ENCODE measurements at regions not wholly inside any gene's neighbourhood (a gene's known extent, or its start where the extent isn't known, plus 50 kb on each side); places are given as distances from the start of the nearest gene placed in this dataset.

GRCh38 chrX:155751131-155751530 is 130.0 kb upstream of the VAMP7 start:
- no peak for TF ChIP-seq CTCF (IDR thresholded peaks at IDR 0.05 in 2 of 3, conservative IDR thresholded peaks at IDR 0.05 in 1 of 3; ENCODE audit: insufficient read depth in 2 of 3, low read depth in 1 of 3, low read length in 3 of 3)
- TF ChIP-seq, protein P1, sequence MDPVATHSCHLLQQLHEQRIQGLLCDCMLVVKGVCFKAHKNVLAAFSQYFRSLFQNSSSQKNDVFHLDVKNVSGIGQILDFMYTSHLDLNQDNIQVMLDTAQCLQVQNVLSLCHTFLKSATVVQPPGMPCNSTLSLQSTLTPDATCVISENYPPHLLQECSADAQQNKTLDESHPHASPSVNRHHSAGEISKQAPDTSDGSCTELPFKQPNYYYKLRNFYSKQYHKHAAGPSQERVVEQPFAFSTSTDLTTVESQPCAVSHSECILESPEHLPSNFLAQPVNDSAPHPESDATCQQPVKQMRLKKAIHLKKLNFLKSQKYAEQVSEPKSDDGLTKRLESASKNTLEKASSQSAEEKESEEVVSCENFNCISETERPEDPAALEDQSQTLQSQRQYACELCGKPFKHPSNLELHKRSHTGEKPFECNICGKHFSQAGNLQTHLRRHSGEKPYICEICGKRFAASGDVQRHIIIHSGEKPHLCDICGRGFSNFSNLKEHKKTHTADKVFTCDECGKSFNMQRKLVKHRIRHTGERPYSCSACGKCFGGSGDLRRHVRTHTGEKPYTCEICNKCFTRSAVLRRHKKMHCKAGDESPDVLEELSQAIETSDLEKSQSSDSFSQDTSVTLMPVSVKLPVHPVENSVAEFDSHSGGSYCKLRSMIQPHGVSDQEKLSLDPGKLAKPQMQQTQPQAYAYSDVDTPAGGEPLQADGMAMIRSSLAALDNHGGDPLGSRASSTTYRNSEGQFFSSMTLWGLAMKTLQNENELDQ (CRISPR knock-in tag; IDR thresholded peaks at IDR 0.05; ENCODE audit: borderline replicate concordance) = no peak
- no peak for TF ChIP-seq NEUROD1 (IDR thresholded peaks at IDR 0.05; ENCODE audit: borderline replicate concordance, low read depth, low read length, partially characterized antibody)
- TF ChIP-seq ZNF778 (CRISPR knock-in tag; IDR thresholded peaks at IDR 0.05) = no peak
- TF ChIP-seq BRD4 (IDR thresholded peaks at IDR 0.05) = no peak
- no peak for TF ChIP-seq ZBTB9 (CRISPR knock-in tag; IDR thresholded peaks at IDR 0.05)
